ENCODE measurements at regions not wholly inside any gene's neighbourhood (a gene's known extent, or its start where the extent isn't known, plus 50 kb on each side); places are given as distances from the start of the nearest gene placed in this dataset.

GRCh38 chr2:167764772-167765341, 482.5 kb downstream of the STK39 start:
- TF ChIP-seq EZH2phosphoT487 (IDR thresholded peaks at IDR 0.05; ENCODE audit: insufficient read depth, low read depth) = no peak
- TF ChIP-seq EZH2 (IDR thresholded peaks at IDR 0.05; ENCODE audit: insufficient read depth, poor library complexity, severe bottlenecking) = no peak

Measured in GM23248 (cell line).